IMR-90 (cell line): ENCODE measurements at regions not wholly inside any gene's neighbourhood (a gene's known extent, or its start where the extent isn't known, plus 50 kb on each side); places are given as distances from the start of the nearest gene placed in this dataset.

Experiments used
- ATAC-seq: fragments of 200-7000 bp; cut with Tn5 transposase; 2 replicates; pipeline ENCODE4 v1.9.1; 2020; ENCODE audit warnings: low read depth, mild to moderate bottlenecking, moderate library complexity
- BruUV-seq: library from RNA; stranded (reverse); fragments of 400-500 nt; replicated peaks from 2 replicates; lab custom pipeline; 2021; lab: Mats Ljungman, UMichigan
- CTCF ChIA-PET: fragments of 300-600 bp; formaldehyde crosslinking; extraction: SDS; loops from one replicate; lab custom pipeline; 2021; ENCODE audit warnings: antibody characterized with exemption; lab: Yijun Ruan, JAX
- POLR2A ChIA-PET: fragments of 300-600 bp; sonication (Branson Sonifier 250); formaldehyde crosslinking; loops from one replicate; lab custom pipeline; 2022; ENCODE audit warnings: antibody characterized with exemption; ENCODE audit not compliant: unreplicated experiment; lab: Charles Lee
- DNase-seq: peaks from one replicate; pipeline ENCODE4 v3.0.0; 2013
- H2AFZ ChIP-seq: replicated peaks from 2 replicates; pipeline ENCODE3; 2013; ENCODE audit warnings: low read length, mild to moderate bottlenecking; ENCODE audit not compliant: poor library complexity
- H2AK5ac ChIP-seq: 2 replicates; pipeline ENCODE4 v1.6.1; 2013; ENCODE audit warnings: low read depth, low read length, inconsistent platforms
- H2AK9ac ChIP-seq: replicated peaks from 2 replicates; pipeline ENCODE3; 2013; ENCODE audit warnings: mild to moderate bottlenecking, low read depth, low read length, moderate library complexity; ENCODE audit not compliant: poor library complexity
- H2BK120ac ChIP-seq: 2 replicates; pipeline ENCODE4 v1.6.1; 2013; ENCODE audit warnings: low read depth, low read length, inconsistent platforms
- H2BK15ac ChIP-seq: 3 replicates; pipeline ENCODE4 v1.6.1; 2013; ENCODE audit warnings: low read depth, low read length, inconsistent platforms
- H2BK20ac ChIP-seq: 2 replicates; pipeline ENCODE4 v1.6.1; 2013; ENCODE audit warnings: low read depth, mild to moderate bottlenecking, inconsistent platforms, low read length, moderate library complexity
- H2BK5ac ChIP-seq: 2 replicates; pipeline ENCODE4 v1.6.1; 2013; ENCODE audit warnings: mild to moderate bottlenecking, low read depth, low read length, inconsistent platforms; ENCODE audit not compliant: poor library complexity, severe bottlenecking
- H3K14ac ChIP-seq: replicated peaks from 2 replicates; pipeline ENCODE4 v1.6.1; 2013; ENCODE audit warnings: low read depth, low read length, inconsistent platforms
- H3K18ac ChIP-seq: 2 replicates; pipeline ENCODE4 v1.6.1; 2013; ENCODE audit warnings: low read depth, low read length, control low read depth
- H3K23ac ChIP-seq: 2 replicates; pipeline ENCODE4 v1.6.1; 2013; ENCODE audit warnings: low read depth, low read length, inconsistent platforms
- H3K27ac ChIP-seq: 2 replicates; pipeline ENCODE4 v1.5.1; 2013; ENCODE audit warnings: mild to moderate bottlenecking, control low read depth, low read length; ENCODE audit not compliant: insufficient read depth
- H3K27me3 ChIP-seq: 2 replicates; pipeline ENCODE4 v1.6.1; 2013; ENCODE audit warnings: low read length; ENCODE audit not compliant: control insufficient read depth, insufficient read depth
- H3K36me3 ChIP-seq: 2 replicates; pipeline ENCODE4 v1.6.1; 2013; ENCODE audit warnings: low read length, mixed read lengths; ENCODE audit not compliant: control insufficient read depth, insufficient read depth
- H3K4ac ChIP-seq: 2 replicates; pipeline ENCODE4 v1.6.1; 2013; ENCODE audit warnings: low read depth, low read length, inconsistent platforms
- H3K4me1 ChIP-seq: 2 replicates; pipeline ENCODE4 v1.6.1; 2013; ENCODE audit warnings: low read length, mixed read lengths; ENCODE audit not compliant: control insufficient read depth, insufficient read depth
- H3K4me2 ChIP-seq: 2 replicates; pipeline ENCODE4 v1.6.1; 2013; ENCODE audit warnings: low read depth, mild to moderate bottlenecking, control low read depth, low read length, moderate library complexity
- H3K4me3 ChIP-seq: 2 replicates; pipeline ENCODE4 v1.5.1; 2013; ENCODE audit warnings: low read depth, mild to moderate bottlenecking, control low read depth, low read length, moderate library complexity; ENCODE audit not compliant: insufficient read depth
- H3K56ac ChIP-seq: 2 replicates; pipeline ENCODE4 v1.6.1; 2013; ENCODE audit warnings: low read length, inconsistent platforms; ENCODE audit not compliant: insufficient read depth; ENCODE audit errors: extremely low read depth
- H3K79me1 ChIP-seq, 2 experiments: 2 replicates each; pipeline ENCODE4 v1.6.1; 2013; ENCODE audit warnings: low read length in 2 of 2, inconsistent platforms in 1 of 2, low read depth in 1 of 2
- H3K9ac ChIP-seq: 2 replicates; pipeline ENCODE4 v1.6.1; 2013; ENCODE audit warnings: low read depth, low read length, control low read depth
- H3K9me1 ChIP-seq: 2 replicates; pipeline ENCODE4 v1.6.1; 2013; ENCODE audit warnings: low read length, inconsistent platforms; ENCODE audit not compliant: insufficient read depth
- H3K9me3 ChIP-seq: 2 replicates; pipeline ENCODE4 v1.6.1; 2013; ENCODE audit warnings: low read length; ENCODE audit not compliant: control insufficient read depth, insufficient read depth
- H4K20me1 ChIP-seq: 2 replicates; pipeline ENCODE4 v1.6.1; 2013; ENCODE audit warnings: low read length, inconsistent platforms; ENCODE audit not compliant: insufficient read depth
- H4K5ac ChIP-seq: 2 replicates; pipeline ENCODE4 v1.6.1; 2013; ENCODE audit warnings: mild to moderate bottlenecking, low read depth, low read length, control low read depth
- H4K8ac ChIP-seq, 2 experiments: 2 replicates each; pipeline ENCODE4 v1.6.1; 2013; ENCODE audit warnings: low read depth in 2 of 2, low read length in 2 of 2, control low read depth in 1 of 2, inconsistent platforms in 1 of 2
- H4K91ac ChIP-seq: 2 replicates; pipeline ENCODE4 v1.6.1; 2013; ENCODE audit warnings: low read depth, low read length, inconsistent platforms; ENCODE audit not compliant: insufficient read depth
- CHD1 ChIP-seq: IDR thresholded peaks from 2 replicates; pipeline ENCODE4 v1.6.1; 2012; ENCODE audit warnings: low read depth, low read length, improper control_type of control experiment
- ELK1 ChIP-seq: fragments of 150-350 bp; IDR thresholded peaks from 2 replicates; pipeline ENCODE4 v1.6.1; 2016; ENCODE audit warnings: low read depth, mild to moderate bottlenecking, low read length, moderate library complexity, borderline replicate concordance
- FOS ChIP-seq: fragments of 150-350 bp; IDR thresholded peaks from 2 replicates; pipeline ENCODE4 v1.6.1; 2016; ENCODE audit warnings: low read depth, low read length
- RAD21 ChIP-seq: IDR thresholded peaks from 2 replicates; pipeline ENCODE4 v1.6.1; 2012; ENCODE audit warnings: low read length, improper control_type of control experiment
- RCOR1 ChIP-seq: IDR thresholded peaks from 2 replicates; pipeline ENCODE4 v1.6.1; 2012; ENCODE audit warnings: mild to moderate bottlenecking, low read length, improper control_type of control experiment; ENCODE audit not compliant: insufficient replicate concordance
- WGBS, 2 experiments: methylation state at CpG; one replicate each; pipeline versions ENCODE4 v1.1.5 to v1.1.7; 2013; ENCODE audit warnings: missing lambda C conversion rate in 2 of 2; ENCODE audit not compliant: insufficient read length in 1 of 2; ENCODE audit errors: extremely low coverage in 2 of 2; 5-methylcytosine and 5-hydroxymethylcytosine counted together
- dilution Hi-C: fragments of 300-500 bp; cut with HindIII; formaldehyde crosslinking; loops from one replicate; pipeline ENCODE4 v1.14.3; 2018; ENCODE audit warnings: low sequenced_read_pairs; ENCODE audit not compliant: unreplicated experiment
- in situ Hi-C: fragments of 300-500 bp; cut with MboI; formaldehyde crosslinking; loops from 3 replicates; pipeline ENCODE4 v1.14.3; 2019; ENCODE audit warnings: low sequenced_read_pairs, inconsistent platforms, mixed read lengths
- intact Hi-C: fragments of 100-400 bp; cut with micrococcal nuclease; formaldehyde crosslinking; loops from 2 replicates; pipeline ENCODE4 v1.10.0; 2022

- dilution Hi-C loops: no loop called here
Measured at GRCh38 chr12:34344851-34345522, 322.7 kb downstream of the ALG10 start.

More at GRCh38 chr12:34344851-34345522, 322.7 kb downstream of the ALG10 start:
- Histone ChIP-seq H4K91ac (no peak overlapping the region), H4K8ac (no peak overlapping the region), H2AFZ (no peak overlapping the region), H2BK120ac (no peak overlapping the region), H3K27me3 (no peaks in the 10 kb centered on the region), H3K79me1 (no peaks in the 10 kb centered on the region), H2BK5ac (no peak overlapping the region), H4K20me1 (no peaks in the 10 kb centered on the region), H3K4me2 (no peak overlapping the region), H3K4ac (no peak overlapping the region), H3K9ac (no peak overlapping the region), H2AK5ac (no peak overlapping the region), H2AK9ac (no peak overlapping the region), H2BK15ac (no peak overlapping the region), H3K9me1 (no peaks in the 10 kb centered on the region), H3K4me1 (no peaks in the 10 kb centered on the region), H3K9me3 (peaks cover 24% of the 10 kb centered on the region), H3K36me3 (no peaks in the 10 kb centered on the region), H2BK20ac (no peak overlapping the region), H3K18ac (no peak overlapping the region), H4K5ac (no peak overlapping the region), H3K4me3 (no peak overlapping the region), H3K14ac (no peak overlapping the region), H3K27ac (no peak overlapping the region), H3K23ac (no peak overlapping the region), H3K56ac (no peak overlapping the region)
- in situ Hi-C loops: no loop called here
- WGBS, 2 experiments: 48% methylated on average over 12 of the region's 37 CpGs; no CpG with 5 or more reads in 1 of the 2 experiments
- ChIA-PET CTCF (no interaction called here), POLR2A (no interaction called here)
- intact Hi-C loops: no loop called here
- DNase-seq (no peak), ATAC-seq (no peak)
- TF ChIP-seq RAD21: no peak
- TF ChIP-seq CHD1: no peak
- no peak for TF ChIP-seq ELK1
- no peak for TF ChIP-seq RCOR1
- TF ChIP-seq FOS: no peak
- BruUV-seq: no TSS peak
